NT2/D1 (cell line): ENCODE measurements at regions not wholly inside any gene's neighbourhood (a gene's known extent, or its start where the extent isn't known, plus 50 kb on each side); places are given as distances from the start of the nearest gene placed in this dataset.

Experiments
- SUZ12 ChIP-seq: IDR thresholded peaks from 2 replicates; pipeline ENCODE4 v1.6.1; 2011; ENCODE audit not compliant: insufficient read length, insufficient read depth; ENCODE audit errors: extremely low read depth
- YY1 ChIP-seq: IDR thresholded peaks from 2 replicates; pipeline ENCODE4 v1.6.1; 2011; ENCODE audit not compliant: insufficient read length, insufficient read depth
- ZNF274 ChIP-seq: IDR thresholded peaks from 2 replicates; pipeline ENCODE4 v1.6.1; 2011; ENCODE audit warnings: mild to moderate bottlenecking, low read depth, low read length

DNA sequence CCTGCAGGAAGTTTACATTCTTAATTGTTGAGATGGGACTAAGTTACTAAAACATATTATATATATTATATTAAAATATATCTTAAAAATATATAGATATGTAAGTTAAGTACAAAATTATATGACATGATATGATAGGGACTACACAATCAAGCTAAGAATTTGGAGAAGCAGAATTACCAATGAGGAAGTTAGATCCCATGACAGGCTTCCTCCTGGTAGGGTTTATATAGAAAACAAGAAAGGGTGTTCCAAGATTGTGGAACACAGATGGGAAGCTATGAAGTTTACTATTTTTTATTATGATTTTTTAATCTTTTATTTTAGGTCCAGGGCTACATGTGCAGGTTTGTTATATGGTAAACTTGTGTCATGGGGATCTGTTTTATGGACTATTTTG is 260.8 kb upstream of the ZFHX3 start:
- TF ChIP-seq YY1: no peak
- TF ChIP-seq ZNF274: no peak
- no peak for TF ChIP-seq SUZ12
